ENCODE measurements at regions not wholly inside any gene's neighbourhood (a gene's known extent, or its start where the extent isn't known, plus 50 kb on each side); places are given as distances from the start of the nearest gene placed in this dataset.

- H2AFZ ChIP-seq (ENCODE audit: low read length) = no peak overlapping the region
- H3K4me1 ChIP-seq (ENCODE audit: insufficient read depth, low read length) = no peaks in the 10 kb centered on the region
- no peak for TF ChIP-seq CTCF (IDR thresholded peaks at IDR 0.05; ENCODE audit: extremely low read depth, low read depth, low read length)
- H3K79me2 ChIP-seq (ENCODE audit: insufficient read depth, low read length) = no peaks in the 10 kb centered on the region
- H3K9me3 ChIP-seq (ENCODE audit: low read depth, low read length) = peaks cover 2% of the 10 kb centered on the region
- no peak overlapping the region for H3K4me2 ChIP-seq (ENCODE audit: insufficient read depth, low read length)
- H3K4me3 ChIP-seq (ENCODE audit: insufficient read depth, low read length) = no peak overlapping the region
- H3K36me3 ChIP-seq (ENCODE audit: insufficient read depth, low read length) = no peaks in the 10 kb centered on the region
- no peak overlapping the region for H3K27ac ChIP-seq (ENCODE audit: low read depth, low read length)
- no peaks in the 10 kb centered on the region for H4K20me1 ChIP-seq (ENCODE audit: insufficient read depth, low read length)
- no peak for DNase-seq (ENCODE audit: insufficient read length, low spot score, missing footprints)
- H3K27me3 ChIP-seq (ENCODE audit: insufficient read depth, low read length) = peaks cover 13% of the 10 kb centered on the region
Measured at GRCh38 chr10:62705789-62706188, 98.7 kb upstream of the ADO start.

- H3K4me2 ChIP-seq (ENCODE audit: insufficient read depth, low read length) = no peak overlapping the region
- no peak overlapping the region for H3K4me3 ChIP-seq (ENCODE audit: insufficient read depth, low read length)
- no peaks in the 10 kb centered on the region for H4K20me1 ChIP-seq (ENCODE audit: insufficient read depth, low read length)
- peaks cover 13% of the 10 kb centered on the region for H3K27me3 ChIP-seq (ENCODE audit: insufficient read depth, low read length)
- no peaks in the 10 kb centered on the region for H3K36me3 ChIP-seq (ENCODE audit: insufficient read depth, low read length)
- no peaks in the 10 kb centered on the region for H3K4me1 ChIP-seq (ENCODE audit: insufficient read depth, low read length)
- no peaks in the 10 kb centered on the region for H3K9me3 ChIP-seq (ENCODE audit: low read depth, low read length)
- no peak for TF ChIP-seq CTCF (IDR thresholded peaks at IDR 0.05; ENCODE audit: extremely low read depth, low read depth, low read length)
- no peak for DNase-seq (ENCODE audit: insufficient read length, low spot score, missing footprints)
- no peak overlapping the region for H3K27ac ChIP-seq (ENCODE audit: low read depth, low read length)
- no peaks in the 10 kb centered on the region for H3K79me2 ChIP-seq (ENCODE audit: insufficient read depth, low read length)
- H2AFZ ChIP-seq (ENCODE audit: low read length) = no peak overlapping the region
Measured at GRCh38 chr10:62707810-62708209, 96.7 kb upstream of the ADO start.

GRCh38 chr10:62708569-62708968, 96.0 kb upstream of the ADO start:
- no peaks in the 10 kb centered on the region for H3K79me2 ChIP-seq (ENCODE audit: insufficient read depth, low read length)

GRCh38 chr10:62709200-62709599, 95.3 kb upstream of the ADO start:
- no peak overlapping the region for H2AFZ ChIP-seq (ENCODE audit: low read length)
- no peak for TF ChIP-seq CTCF (IDR thresholded peaks at IDR 0.05; ENCODE audit: extremely low read depth, low read depth, low read length)
- no peaks in the 10 kb centered on the region for H3K9me3 ChIP-seq (ENCODE audit: low read depth, low read length)
- H3K27me3 ChIP-seq (ENCODE audit: insufficient read depth, low read length) = peaks cover 13% of the 10 kb centered on the region
- H3K36me3 ChIP-seq (ENCODE audit: insufficient read depth, low read length) = no peaks in the 10 kb centered on the region
- H4K20me1 ChIP-seq (ENCODE audit: insufficient read depth, low read length) = no peaks in the 10 kb centered on the region
- H3K4me3 ChIP-seq (ENCODE audit: insufficient read depth, low read length) = no peak overlapping the region
- DNase-seq (ENCODE audit: insufficient read length, low spot score, missing footprints) = no peak
- H3K79me2 ChIP-seq (ENCODE audit: insufficient read depth, low read length) = no peaks in the 10 kb centered on the region
- no peak overlapping the region for H3K4me2 ChIP-seq (ENCODE audit: insufficient read depth, low read length)
- no peaks in the 10 kb centered on the region for H3K4me1 ChIP-seq (ENCODE audit: insufficient read depth, low read length)
- H3K27ac ChIP-seq (ENCODE audit: low read depth, low read length) = no peak overlapping the region

More at GRCh38 chr10:62708569-62708968, 96.0 kb upstream of the ADO start:
- Histone ChIP-seq H3K4me3 (ENCODE audit: insufficient read depth, low read length) (no peak overlapping the region), H3K27me3 (ENCODE audit: insufficient read depth, low read length) (peaks cover 13% of the 10 kb centered on the region), H4K20me1 (ENCODE audit: insufficient read depth, low read length) (no peaks in the 10 kb centered on the region), H3K4me2 (ENCODE audit: insufficient read depth, low read length) (no peak overlapping the region), H3K36me3 (ENCODE audit: insufficient read depth, low read length) (no peaks in the 10 kb centered on the region), H3K9me3 (ENCODE audit: low read depth, low read length) (no peaks in the 10 kb centered on the region), H2AFZ (ENCODE audit: low read length) (no peak overlapping the region), H3K27ac (ENCODE audit: low read depth, low read length) (no peak overlapping the region), H3K4me1 (ENCODE audit: insufficient read depth, low read length) (no peaks in the 10 kb centered on the region)
- no peak for DNase-seq (ENCODE audit: insufficient read length, low spot score, missing footprints)
- no peak for TF ChIP-seq CTCF (IDR thresholded peaks at IDR 0.05; ENCODE audit: extremely low read depth, low read depth, low read length)
